Effector memory CD4-positive, alpha-beta T cell (primary cell): ENCODE measurements at regions not wholly inside any gene's neighbourhood (a gene's known extent, or its start where the extent isn't known, plus 50 kb on each side); places are given as distances from the start of the nearest gene placed in this dataset.

Source experiments
- DNase-seq, 3 donors: peaks; one replicate each; pipeline ENCODE4 v3.0.0-alpha.2; 2020
- H3K27ac ChIP-seq: 2 replicates; pipeline ENCODE4 v1.7.0; 2013; ENCODE audit warnings: mild to moderate bottlenecking, low read length, moderate library complexity; ENCODE audit not compliant: insufficient read depth, poor library complexity, severe bottlenecking
- H3K27me3 ChIP-seq: replicated peaks from 2 replicates; pipeline ENCODE4 v1.7.0; 2013; ENCODE audit warnings: mild to moderate bottlenecking, low read length; ENCODE audit not compliant: insufficient read depth, control insufficient read depth, poor library complexity, severe bottlenecking
- H3K36me3 ChIP-seq: 2 replicates; pipeline ENCODE4 v1.7.0; 2013; ENCODE audit warnings: mild to moderate bottlenecking, low read length, moderate library complexity; ENCODE audit not compliant: control insufficient read depth, insufficient read depth
- H3K4me1 ChIP-seq: 2 replicates; pipeline ENCODE4 v1.7.0; 2013; ENCODE audit warnings: low read length, mild to moderate bottlenecking; ENCODE audit not compliant: control insufficient read depth, insufficient read depth, poor library complexity, severe bottlenecking
- H3K4me3 ChIP-seq: 2 replicates; pipeline ENCODE4 v1.7.0; 2013; ENCODE audit warnings: low read length, low read depth, mild to moderate bottlenecking; ENCODE audit not compliant: insufficient read depth, poor library complexity, severe bottlenecking
- H3K9me3 ChIP-seq: 2 replicates; pipeline ENCODE4 v1.7.0; 2013; ENCODE audit warnings: mild to moderate bottlenecking, low read length, moderate library complexity; ENCODE audit not compliant: control insufficient read depth

DNA sequence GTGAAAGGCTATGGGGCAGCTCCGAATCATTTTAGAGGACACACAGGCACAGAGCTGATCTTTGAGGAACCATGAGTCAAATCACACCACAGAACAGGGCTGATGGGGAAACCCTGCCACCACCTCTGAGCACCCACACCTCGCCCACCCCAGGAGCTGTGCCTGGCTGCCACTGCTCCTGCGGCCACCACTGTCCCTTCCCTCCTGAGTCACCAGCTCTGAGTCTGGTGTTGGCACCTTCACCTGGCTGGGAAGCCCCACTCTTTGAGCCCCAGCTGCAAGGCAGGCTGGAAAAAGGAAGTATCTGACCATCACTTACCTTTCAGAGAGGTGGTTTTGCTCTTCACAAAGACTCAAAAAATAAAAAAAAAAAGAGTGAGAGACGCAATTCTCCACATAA lies 63.6 kb upstream of the MEF2A start:
- Histone ChIP-seq H3K27me3 (no peaks in the 10 kb centered on the region), H3K4me3 (no peak overlapping the region), H3K36me3 (no peaks in the 10 kb centered on the region), H3K9me3 (no peaks in the 10 kb centered on the region), H3K27ac (no peak overlapping the region), H3K4me1 (no peaks in the 10 kb centered on the region)
- DNase-seq, result no peak

DNA sequence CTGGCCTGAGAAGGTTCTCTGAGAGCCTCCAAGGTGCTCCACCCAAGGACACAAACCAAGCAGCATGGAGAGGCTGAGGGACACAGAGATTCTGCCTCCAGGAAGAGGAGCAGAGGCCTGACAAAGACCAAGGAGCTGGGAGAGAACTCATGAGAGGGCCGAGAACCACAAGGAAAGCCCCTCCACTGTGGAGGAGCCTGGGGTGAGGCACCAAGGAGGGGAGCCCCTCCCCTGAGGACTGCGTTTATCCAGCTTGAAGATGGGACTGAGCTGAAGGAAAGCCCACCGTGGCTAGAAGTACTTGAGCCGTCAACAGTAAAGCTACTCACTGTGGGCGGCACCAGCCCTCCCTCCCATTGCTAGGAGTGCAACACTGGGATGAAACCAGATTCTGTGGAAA lies 63.1 kb upstream of the MEF2A start:
- Histone ChIP-seq H3K4me3 (no peak overlapping the region), H3K36me3 (no peaks in the 10 kb centered on the region), H3K27me3 (no peaks in the 10 kb centered on the region), H3K4me1 (no peaks in the 10 kb centered on the region), H3K27ac (no peak overlapping the region), H3K9me3 (no peaks in the 10 kb centered on the region)
- no peak for DNase-seq

DNA sequence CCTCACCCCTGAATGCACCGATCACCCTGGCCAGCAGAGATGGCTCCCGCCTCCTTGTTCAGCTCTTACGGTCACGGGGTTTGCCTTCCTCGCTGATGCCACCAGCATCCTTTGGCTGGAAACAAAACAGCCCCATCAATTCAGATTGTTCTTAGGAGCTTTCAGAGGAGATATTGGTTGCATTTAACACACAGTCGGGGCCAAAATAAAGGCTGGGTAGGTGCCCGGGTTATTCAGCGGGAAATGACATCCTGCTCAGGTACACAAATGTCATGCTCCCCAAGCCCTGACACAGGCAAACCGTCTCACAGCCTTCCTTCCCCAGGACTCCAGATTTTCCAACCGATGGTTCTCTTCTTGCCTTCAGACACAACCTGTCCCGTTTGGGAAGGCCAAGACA lies 62.4 kb upstream of the MEF2A start:
- Histone ChIP-seq H3K36me3 (no peaks in the 10 kb centered on the region), H3K27me3 (no peaks in the 10 kb centered on the region), H3K9me3 (no peaks in the 10 kb centered on the region), H3K27ac (no peak overlapping the region), H3K4me1 (no peaks in the 10 kb centered on the region), H3K4me3 (no peak overlapping the region)
- no peak for DNase-seq

DNA sequence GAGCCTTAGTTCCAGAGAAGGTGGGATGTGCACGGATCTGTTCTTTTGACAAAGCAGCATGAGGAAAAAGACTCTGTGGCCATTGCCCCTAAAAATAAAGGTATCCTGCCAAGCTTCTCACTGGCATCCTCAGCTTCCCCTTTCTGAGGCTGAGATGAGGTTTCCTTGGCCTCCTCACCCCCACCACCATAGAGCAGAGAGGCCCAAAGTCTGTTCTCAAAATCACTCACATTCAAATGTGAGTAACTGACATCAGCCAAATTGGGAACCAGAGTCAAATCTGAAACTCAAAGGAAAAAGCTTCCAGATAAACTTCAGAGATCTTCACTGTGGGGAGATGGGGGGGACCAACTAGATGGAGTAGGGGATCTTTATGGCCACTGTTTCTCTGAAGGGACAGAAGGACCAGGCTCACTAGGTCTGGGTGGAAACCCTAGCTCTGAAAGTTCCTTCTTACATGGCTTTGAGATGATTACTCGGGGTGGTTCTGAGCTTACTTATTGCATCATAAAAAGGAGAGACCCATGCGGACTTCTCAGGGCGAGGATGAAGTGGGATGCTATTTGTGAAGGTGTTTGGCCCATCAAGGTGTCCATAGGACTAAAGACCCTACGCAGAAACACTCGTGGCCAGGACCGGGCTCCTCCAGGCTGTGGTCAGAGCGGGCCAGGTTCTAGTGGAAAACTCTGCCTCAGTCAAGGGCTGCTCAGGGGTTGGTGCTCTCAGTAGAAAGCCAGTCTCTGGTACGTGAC lies 61.5 kb upstream of the MEF2A start:
- Histone ChIP-seq H3K9me3 (no peaks in the 10 kb centered on the region), H3K4me3 (no peak overlapping the region), H3K4me1 (no peaks in the 10 kb centered on the region), H3K36me3 (no peaks in the 10 kb centered on the region), H3K27me3 (no peaks in the 10 kb centered on the region), H3K27ac (no peak overlapping the region)
- no peak for DNase-seq

DNA sequence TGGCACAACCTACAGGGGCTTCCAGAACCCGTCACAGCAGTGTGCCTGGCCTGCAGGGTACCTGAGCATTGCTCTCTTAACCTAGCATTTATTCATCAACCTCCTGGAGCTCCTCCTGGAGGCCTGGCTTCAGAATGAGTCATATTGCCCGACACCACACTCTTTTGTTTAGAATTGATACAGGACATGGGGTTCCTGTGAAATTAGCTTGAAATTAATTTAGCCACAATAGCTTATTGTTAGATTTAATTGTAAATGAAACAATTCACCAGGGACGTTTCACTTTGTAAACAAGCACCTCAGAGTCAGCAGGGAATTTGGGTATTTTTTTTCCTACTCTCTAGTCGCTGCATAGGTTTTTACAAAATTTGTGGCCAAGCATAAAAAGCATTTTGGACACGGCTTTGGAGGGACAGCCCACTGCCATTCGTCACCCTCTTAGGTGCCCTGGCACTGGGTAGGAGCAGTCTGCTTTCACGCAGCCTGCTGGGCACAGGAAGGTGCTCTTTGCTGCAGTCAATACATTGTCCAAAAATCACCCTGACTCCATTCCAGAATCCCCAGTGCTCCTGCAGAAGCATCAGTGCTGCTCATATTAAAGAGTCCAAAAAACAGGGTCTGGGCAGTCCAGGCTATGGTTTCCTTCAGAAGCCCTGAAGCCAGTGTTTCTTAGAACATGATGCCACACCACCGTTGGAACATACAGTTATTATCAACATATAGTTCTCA lies 60.8 kb upstream of the MEF2A start:
- Histone ChIP-seq H3K27me3 (no peaks in the 10 kb centered on the region), H3K9me3 (no peaks in the 10 kb centered on the region), H3K27ac (no peak overlapping the region), H3K4me1 (no peaks in the 10 kb centered on the region), H3K36me3 (no peaks in the 10 kb centered on the region), H3K4me3 (no peak overlapping the region)
- no peak for DNase-seq

DNA sequence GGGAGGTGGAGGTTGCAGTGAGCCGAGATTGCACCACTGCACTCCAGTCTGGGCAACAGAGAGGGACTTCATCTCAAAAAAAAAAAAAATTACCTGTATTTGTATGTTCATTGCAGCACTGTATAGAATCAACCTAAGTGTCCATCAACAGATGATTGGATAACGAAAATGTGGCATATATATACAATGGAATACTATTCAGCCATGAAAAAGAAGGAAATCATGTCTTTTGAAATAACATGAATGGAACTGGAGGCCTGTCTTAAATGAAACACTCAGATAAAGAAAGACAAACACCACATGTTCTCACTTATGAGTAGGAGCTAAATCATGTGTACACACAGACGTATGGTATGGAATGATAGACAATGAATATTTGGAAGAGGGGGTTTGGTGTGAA lies 59.4 kb upstream of the MEF2A start:
- Histone ChIP-seq H3K4me1 (no peaks in the 10 kb centered on the region), H3K27me3 (no peaks in the 10 kb centered on the region), H3K9me3 (no peaks in the 10 kb centered on the region), H3K27ac (no peak overlapping the region), H3K4me3 (no peak overlapping the region), H3K36me3 (no peaks in the 10 kb centered on the region)
- DNase-seq, result no peak

DNA sequence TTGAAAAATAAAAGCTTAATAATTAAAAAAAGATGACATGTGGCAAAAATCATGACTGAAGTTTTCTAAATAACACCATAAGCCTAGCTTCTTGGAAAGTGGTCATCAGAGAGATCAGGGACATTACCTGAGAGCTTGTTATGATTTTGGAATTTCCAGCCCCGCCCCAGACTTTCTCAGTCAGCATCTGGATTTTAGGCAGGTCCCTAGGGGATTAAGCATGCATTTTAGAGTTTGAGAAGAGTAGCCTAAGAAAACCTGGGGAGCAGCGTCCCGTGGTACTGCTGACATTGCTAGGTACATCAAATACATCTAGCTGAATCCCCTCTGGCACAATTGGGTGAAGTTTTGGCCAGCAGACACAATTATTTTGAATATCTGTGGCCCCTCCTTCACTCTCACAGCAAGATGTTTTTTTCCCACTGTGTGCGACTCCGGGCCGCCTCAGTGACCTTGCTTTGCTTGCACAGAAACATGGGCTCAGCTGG lies 58.7 kb upstream of the MEF2A start:
- Histone ChIP-seq H3K27ac (no peak overlapping the region), H3K4me3 (no peak overlapping the region)

DNA sequence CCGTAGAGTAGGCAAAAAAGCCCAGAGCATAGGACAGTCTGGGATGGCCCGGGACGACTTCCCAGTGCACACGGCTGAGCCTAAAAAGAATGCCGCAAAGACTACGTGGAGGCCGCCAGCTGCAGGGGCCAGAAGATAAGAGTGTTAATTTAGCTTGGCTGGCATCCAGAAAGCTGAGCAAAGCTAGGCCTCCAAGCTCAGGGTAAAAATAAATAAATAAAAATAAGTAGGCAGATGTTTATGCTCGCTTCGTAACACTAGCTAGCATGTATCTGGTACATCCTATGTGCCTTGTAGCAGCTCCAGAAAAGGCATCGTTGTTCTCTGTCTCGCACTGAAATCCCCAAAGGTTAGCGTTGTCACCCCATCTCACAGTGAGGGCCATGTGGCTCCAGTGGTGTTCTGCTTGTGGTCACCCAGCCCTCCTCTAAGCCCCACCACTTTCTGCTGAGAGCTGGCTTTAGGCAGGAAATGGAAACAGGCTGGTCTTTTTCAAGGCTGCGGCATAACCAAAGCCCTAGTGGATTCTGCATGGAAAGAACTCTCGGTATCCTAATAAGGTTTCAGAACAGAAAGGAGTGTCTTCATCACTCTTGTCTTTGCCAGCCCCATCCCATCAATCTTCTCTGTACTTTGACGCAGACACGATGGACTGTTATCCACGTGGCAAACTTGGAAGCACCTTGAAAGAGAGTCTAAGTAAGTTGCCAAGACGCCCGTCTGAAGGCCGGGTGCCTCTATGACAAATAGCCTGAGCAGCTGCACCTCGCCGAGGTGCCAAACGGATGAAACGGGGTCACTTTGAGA lies 58.1 kb upstream of the MEF2A start:
- H3K4me1 ChIP-seq, result no peaks in the 10 kb centered on the region
- no peaks in the 10 kb centered on the region for H3K36me3 ChIP-seq
- no peaks in the 10 kb centered on the region for H3K9me3 ChIP-seq
- no peak overlapping the region for H3K27ac ChIP-seq
- no peak for DNase-seq
- H3K4me3 ChIP-seq, result no peak overlapping the region
- H3K27me3 ChIP-seq, result no peaks in the 10 kb centered on the region

More for the DNA sequence above, 58.7 kb upstream of the MEF2A start:
- Histone ChIP-seq H3K9me3 (no peaks in the 10 kb centered on the region), H3K27me3 (no peaks in the 10 kb centered on the region), H3K4me1 (no peaks in the 10 kb centered on the region), H3K36me3 (no peaks in the 10 kb centered on the region)
- no peak for DNase-seq

DNA sequence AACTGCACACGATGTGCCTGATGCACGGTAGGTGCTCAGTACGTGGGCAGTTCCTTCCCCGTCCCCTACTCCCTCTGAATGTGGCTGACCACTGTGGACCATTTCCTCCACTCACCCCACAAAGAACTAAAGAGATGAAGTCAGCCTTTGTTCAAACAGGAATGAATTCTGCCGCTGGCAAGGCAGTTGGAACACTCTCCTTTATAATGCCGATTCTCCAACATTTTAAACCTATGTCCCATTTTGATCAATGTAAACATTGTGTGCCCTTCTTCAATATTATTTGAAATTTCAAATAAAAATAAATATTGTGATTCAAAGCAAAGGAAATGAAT lies 57.5 kb upstream of the MEF2A start:
- Histone ChIP-seq H3K27ac (no peak overlapping the region), H3K4me1 (no peaks in the 10 kb centered on the region), H3K4me3 (no peak overlapping the region), H3K36me3 (no peaks in the 10 kb centered on the region), H3K27me3 (no peaks in the 10 kb centered on the region), H3K9me3 (no peaks in the 10 kb centered on the region)
- no peak for DNase-seq

DNA sequence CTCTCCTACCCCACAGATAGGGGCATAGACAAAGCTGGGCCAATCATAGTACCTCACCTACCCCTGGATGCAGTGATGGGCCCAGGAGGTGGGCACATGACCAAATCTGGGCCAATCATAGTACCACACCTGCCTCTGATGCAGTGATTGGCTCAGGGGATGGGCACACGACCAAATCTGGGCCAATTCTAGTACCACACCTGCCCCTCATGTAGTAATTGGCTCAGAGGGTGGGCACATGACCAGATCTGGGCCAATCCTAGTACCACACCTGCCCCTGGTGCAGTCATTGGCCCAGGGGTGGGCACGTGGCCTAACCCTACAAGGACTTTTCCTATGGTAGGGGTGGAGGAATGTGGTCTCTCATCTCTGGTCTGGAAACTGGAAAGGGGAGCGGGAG lies 56.9 kb upstream of the MEF2A start:
- Histone ChIP-seq H3K9me3 (no peaks in the 10 kb centered on the region), H3K27ac (no peak overlapping the region), H3K4me3 (no peak overlapping the region), H3K27me3 (no peaks in the 10 kb centered on the region), H3K36me3 (no peaks in the 10 kb centered on the region), H3K4me1 (no peaks in the 10 kb centered on the region)
- no peak for DNase-seq
